Stimulated activated CD4-positive, alpha-beta T cell treated with anti-CD3 and anti-CD28 coated beads, Interleukin-2, amount 100 ng/mL, for 4 hours (primary cell): ENCODE measurements at regions not wholly inside any gene's neighbourhood (a gene's known extent, or its start where the extent isn't known, plus 50 kb on each side); places are given as distances from the start of the nearest gene placed in this dataset.
"Not testable (repeated sequence)": the region's sequence is repeated elsewhere in the genome, so short reads cannot be mapped to it uniquely, and the experiment has no call there.

ENCODE experiments used
- DNase-seq: peaks from one replicate; pipeline ENCODE4 v3.0.0-alpha.2; 2020; ENCODE audit warnings: low read depth

DNA sequence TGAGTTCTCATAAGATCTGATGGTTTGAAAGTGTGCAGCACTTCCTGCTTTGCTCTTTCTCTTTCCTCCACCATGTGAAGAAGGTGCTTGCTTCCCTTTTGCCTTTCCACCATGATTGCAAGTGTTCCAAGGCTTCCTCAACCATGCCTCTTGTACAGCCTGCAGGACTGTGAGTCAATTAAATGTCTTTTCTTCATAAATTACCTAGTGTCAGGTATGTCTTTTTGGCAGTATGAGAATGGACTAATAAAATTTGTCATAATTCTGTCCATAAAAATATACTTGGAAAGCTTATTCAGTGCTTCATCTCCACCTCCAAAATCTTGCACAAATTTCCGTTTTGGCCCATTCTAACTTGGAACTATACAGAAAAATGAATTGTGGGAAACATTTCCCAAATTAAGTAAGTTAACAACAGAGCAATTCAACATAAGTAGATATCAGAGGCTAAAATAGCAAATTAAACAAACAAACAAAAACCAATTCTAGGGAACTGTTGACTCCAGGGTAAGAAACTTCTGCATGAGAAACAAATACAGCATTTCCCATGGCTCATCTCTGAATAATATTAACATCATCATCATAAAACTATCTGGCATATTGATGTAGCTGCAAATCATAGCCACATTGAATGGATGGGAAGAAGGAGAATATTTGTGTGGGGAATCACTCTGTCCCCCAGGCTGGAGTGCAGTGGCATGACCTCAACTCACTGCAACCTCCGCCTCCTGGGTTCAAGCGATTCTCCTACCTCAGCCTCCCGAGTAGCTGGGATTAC lies 459.5 kb upstream of the FAR2 start:
- DNase-seq: no peak

DNA sequence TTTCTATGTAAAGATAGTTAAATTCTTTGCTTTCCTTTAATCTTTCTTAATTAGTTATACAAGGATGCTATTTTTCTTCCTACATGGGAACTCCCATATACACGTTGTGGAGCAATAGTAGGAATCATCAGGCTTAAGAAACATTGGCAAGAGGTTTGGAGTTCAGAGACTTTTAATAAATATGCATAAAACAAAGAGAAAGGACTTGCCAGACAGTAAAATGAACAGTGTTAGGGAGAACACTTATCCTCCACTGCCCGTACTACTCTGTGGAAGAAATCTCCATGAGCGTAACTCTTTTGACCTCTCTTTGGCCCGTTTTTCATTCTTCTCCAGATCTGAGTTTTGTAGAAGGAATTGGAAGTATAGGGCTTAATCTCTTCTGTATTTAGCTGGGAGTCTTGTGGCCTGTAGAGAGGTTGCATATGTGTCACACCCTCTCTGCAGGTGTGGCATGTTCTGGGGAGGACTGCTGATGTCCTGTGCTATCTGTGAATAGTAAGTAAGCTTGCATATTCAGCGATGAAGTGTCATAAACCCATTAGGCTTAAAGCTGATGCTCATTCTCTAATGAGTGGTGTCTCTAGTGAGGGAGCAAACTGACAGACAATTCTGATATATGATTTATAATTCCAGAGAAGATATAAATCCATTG lies 455.4 kb upstream of the FAR2 start:
- DNase-seq: no peak

DNA sequence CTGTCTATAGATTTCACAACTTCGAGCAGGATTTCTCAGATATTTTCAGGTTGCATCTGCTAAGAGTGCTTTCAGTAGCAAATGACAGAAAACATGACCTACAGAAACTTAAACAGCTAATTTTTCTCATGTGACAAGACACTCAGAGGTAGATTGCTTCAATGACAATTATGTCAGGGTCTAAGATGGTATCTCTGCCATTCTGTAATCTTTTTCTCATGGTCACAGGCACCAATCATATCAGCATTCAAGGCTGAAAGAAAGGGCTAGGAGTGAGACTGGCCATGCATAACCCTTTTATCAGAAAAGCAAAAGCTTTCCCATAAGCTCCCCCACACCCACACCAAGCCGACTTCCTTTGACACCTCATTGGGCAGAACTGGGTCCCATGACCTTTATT lies 450.5 kb upstream of the FAR2 start:
- no peak for DNase-seq

DNA sequence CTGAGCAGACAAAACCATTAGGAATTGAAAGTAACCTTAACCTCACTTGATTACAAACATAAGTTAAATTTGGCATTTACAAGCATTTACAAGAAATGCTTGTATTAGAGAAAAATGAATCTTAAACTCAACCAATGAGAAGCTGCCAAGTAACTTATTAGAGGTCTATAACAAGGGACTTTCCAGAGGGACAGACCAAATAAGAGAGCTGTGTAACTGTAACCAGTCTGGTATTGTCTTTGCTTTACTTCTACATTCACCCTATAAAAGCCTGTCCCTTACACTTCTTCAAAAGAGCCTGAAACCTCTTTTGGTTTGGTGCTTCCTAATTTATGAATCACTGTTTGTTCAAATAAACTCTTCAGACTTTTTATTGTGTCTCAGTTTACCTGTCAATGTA lies 450.0 kb upstream of the FAR2 start:
- no peak for DNase-seq

DNA sequence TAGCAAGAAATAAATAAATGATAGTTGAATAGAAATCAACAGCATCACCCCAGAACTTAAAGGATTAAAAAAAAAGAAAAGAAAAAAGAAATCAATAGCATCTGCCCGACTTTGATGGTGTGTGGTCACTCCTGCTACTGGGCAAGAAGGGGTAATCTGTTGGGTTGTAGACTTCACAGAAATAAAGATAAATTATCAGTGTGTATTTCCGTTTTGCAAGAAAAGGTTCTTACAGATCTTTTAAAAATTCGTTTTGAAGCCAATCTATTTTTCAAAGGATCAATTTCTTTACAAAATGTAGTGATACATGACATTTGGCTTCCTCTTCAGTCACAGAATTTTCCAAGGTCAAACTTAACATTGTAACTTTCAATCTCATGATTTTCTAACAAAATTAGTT lies 448.9 kb upstream of the FAR2 start:
- DNase-seq: no peak

DNA sequence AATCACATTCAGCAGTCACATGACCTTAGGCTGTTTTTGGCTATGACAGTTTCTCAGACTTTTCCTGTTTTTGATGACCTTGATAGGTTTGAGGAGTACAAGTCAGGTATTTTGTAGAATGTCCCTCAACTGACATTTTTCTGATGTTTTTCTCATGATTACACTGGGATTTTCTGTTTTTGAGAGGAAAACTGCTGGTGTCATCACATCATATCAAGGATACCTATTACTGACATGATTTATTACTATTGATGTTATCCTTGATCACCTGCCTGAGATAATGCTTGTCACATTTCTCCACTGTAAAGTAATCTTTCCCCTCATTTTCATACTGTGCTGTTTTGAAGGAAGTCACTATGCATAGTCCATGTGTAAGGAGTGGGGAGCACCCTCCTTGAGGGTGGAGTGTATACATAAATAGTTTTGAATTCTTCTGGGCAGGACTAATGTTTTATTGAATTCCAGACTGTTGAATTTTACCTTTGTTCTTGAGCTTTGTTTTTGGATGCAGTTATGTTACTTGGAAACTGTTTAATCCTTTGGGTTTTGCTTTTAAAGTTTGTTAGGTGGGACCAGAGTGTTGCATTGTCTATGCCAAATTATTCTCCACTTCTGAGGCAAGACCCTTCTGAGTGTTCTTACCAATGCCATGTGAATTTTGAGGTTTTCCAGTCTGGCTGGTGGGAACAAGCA lies 444.5 kb upstream of the FAR2 start:
- no peak for DNase-seq

DNA sequence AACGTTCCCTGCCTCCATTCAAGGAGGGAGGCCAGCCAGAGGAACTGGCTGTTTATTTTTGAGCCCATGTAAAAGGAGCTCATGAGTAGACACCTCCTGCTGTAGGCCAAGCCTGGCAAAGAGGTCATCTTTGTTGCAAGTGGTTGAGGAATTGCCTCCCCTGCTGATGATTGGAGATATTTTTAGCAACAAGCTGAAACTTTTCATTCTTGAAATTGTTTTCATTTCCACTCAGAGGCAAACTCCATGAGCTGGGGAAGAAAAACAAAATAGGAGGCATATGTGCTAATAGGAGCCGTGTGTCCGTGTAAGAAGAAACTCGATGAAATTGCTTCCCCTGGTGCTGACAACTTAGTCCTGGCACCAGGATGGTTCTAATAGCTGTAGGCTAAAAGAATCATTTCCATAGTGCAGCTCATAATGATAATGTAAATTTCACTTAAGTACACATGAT lies 440.1 kb upstream of the FAR2 start:
- DNase-seq: no peak

DNA sequence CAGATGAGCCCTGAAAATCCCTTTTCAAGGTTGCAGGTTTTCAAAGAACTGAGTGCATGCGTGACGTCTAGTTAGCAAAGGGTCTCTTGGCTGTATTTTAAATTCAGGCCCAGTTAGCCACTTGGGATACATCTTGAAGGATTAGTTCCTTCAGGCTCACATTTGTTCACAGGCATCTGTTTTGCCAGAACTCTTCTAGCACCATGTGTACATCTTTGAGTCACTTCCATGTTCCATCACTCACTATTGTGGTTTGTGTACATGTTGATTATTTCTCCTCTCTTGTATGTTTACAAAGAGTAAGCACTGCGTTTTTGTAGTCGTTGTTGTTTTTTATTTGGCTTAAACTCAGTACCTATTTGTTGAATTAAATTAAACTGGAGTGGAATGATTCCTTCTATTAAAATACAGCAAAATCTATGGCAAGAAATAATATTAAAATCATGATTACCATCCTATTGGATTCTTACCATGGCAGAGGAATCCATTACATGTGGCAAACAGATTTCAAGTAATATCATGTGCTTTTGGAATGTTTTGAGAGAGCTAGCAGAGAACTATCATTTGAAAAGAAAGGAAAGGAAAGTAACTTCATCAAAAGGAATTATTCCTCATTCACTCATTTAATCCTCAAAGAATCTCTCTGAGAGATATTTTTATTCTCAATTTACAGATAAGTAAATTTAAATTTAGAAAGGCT lies 438.9 kb upstream of the FAR2 start:
- DNase-seq: no peak

DNA sequence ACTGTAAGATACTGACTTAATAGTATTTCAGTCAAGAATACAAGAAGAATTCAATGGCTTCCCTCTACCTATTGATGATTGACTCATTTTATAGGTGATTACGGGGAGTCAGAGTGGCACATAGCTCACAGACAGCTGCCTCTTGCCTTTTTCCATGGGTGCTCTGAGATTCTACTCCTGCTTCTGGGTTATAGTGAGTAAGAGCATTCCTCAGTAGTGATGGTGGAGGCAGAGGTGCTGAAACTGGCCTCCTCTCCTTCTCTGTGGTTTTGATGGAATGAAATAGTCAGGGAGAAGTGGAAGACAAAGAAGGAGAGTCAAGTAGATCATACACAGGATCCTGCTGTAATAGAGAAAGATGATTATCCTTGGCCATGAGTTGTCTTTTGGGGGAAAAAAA lies 438.2 kb upstream of the FAR2 start:
- DNase-seq: no peak

DNA sequence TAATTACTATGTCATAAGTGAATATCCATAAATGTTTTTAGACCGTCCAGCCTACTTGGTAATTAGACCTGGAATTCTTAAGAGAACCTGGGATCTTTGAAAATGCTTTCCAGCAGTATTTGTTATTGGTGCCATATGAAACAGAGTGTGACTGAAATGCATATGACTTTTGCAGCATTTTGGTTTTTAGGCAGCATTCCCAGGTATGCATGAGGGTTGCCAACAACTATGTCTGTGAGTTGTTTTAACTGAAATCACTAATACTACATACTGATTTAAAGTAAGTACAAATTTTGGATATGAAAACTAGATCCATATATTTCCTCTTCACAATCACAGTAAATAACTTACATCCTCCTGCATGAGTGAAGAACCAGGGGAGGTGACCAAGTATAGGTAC lies 437.7 kb upstream of the FAR2 start:
- DNase-seq: no peak

DNA sequence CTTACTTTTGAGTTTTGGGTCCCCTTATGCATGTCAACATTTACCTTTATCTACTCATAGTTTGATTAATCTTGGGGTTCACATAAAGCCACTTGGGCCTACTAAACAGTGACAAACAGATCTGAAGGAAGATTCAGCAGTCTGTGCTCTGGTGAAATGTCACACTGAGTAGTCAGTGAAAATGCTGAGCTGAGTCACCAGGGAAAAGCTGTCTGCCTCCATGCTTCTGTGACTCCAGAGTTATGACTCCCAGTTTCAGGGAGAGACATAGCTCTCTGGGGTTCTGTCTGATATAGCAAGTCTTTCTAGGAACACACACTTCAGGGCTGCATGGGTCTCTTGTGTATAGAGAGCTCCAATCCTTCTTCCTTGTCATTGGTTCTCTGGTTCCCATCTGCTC lies 406.3 kb upstream of the FAR2 start:
- DNase-seq: no peak

DNA sequence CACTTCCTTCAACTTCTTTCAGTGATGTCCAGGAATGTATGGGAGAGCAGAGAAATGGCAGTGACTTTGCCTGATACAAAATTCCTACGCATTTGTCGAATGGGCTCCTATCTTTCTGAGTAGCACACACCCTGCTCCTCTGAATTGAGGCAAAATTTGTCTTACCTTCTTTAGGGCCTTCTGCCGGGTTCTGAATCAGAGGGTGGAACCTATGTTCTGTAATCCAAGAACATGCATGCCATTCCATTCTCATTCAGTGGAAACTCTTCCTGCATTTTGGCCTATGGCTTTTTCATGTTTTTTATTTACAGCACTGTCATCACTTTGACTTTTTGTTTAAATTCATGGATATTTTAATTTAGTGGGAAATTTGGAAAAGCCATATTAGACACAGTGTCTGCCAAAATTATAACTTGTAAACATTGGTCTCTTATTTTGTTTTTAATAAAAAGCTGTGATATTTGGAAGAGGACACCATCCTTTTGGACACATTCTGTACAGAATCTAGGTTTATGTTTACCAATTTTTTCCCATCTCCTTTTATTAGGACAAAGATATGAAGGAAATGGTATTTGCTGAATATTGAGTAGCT lies 402.2 kb upstream of the FAR2 start:
- DNase-seq: no peak

DNA sequence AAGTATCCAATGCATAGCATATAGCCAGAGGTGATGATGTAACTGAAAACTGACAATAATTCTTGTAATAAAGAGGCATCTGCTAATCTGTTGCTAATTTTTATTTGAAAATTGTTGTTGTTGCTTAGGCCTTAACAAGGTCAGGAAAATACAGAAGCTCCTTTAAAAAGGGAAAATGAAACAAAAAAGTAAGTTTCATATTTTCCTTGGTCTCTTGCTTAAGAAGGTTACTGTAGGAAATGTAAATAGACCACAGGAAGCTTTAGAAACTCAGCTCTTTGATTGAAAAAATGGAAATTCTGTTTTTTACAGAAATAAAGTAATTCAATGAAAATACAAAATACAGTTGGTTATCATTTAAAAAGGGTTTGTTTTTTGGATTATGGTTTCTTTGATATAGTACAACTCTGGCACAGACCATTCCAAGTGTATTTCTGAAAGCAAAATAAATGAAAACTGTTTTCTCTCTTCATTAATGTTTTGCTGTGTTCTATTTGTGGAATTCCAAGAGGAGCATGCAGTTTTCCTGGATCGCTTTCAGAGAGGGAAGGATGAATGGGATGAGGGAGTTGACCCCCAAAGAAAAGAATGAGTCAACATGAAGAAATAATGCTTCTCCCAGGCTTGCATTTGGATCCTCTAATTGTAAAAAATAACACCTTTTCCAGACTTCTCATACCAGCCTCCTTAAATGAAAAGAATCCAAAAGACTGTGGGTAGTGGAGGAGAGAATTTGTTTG lies 398.0 kb upstream of the FAR2 start:
- no peak for DNase-seq

DNA sequence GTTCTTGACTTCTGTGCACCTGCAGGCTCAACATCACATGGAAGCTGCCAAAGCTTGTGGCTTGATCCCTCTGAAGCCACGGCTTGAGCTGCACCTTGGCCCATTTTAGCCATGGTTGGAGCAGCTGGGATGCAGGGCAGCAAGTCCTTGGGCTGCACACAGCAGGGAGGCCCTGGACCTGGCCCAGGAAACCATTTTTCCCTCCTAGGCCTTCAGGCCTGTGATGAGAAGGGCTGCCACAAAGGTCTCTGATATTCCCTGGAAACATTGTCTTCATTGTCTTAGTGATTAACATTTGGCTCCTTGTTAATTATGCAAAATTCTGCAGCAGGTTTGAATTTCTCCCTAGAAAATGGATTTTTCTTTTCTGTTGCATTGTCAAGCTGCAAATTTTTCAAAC lies 394.1 kb upstream of the FAR2 start:
- no peak for DNase-seq

DNA sequence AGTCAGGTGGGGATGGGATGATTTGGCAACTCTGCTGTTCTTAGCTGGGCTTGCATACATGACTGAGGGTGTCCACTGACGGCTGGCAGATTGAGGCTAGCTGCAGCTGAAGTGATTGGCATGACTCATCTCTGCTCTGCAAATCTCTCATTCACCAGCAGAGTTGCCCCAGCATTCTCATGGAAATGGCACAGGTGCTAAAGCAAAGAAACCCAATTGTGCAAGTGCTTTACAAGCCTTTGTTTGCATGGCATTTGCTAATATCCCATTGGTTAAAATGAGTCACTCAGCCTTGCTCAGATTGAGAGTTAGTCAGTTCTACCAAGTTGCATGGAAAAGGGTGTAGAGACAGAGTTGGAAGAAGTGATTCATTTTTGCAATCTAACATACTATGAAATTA lies 389.7 kb upstream of the FAR2 start:
- DNase-seq: no peak

DNA sequence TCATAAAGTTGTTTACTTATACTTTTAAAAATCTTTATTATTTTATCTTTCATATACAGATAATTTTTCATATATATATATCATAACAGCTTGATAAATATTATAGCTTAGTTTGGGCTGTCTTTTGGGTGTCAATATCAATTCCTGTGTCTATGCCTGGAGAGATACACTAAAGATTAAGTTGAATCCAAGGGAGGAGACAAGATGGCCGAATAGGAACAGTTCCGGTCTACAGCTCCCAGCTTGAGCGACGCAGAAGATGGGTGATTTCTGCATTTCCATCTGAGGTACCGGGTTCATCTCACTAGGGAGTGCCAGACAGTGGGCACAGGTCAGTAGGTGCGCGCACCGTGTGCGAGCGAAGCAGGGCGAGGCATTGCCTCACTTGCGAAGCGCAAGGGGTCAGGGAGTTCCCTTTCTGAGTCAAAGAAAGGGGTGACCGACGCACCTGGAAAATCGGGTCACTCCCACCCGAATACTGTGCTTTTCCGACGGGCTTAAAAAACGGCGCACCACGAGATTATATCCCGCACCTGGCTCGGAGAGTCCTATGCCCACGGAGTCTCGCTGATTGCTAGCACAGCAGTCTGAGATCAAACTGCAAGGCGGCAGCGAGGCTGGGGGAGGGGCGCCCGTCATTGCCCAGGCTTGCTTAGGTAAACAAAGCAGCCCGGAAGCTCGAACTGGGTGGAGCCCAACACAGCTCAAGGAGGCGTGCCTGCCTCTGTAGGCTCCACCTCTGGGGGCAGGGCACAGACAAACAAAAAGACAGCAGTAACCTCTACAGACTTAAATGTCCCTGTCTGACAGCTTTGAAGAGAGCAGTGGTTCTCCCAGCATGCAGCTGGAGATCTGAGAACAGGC lies 388.8 kb upstream of the FAR2 start:
- not testable (repeated sequence) for DNase-seq

DNA sequence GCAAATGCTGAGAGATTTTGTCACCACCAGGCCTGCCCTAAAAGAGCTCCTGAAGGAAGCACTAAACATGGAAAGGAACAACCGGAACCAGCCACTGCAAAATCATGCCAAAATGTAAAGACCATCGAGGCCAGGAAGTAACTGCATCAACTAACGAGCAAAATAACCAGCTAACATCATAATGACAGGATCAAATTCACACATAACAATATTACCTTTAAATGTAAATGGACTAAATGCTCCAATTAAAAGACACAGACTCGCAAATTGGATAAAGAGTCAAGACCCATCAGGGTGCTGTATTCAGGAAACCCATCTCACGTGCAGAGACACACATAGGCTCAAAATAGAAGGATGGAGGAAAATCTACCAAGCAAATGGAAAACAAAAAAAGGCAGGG lies 387.2 kb upstream of the FAR2 start:
- not testable (repeated sequence) for DNase-seq

DNA sequence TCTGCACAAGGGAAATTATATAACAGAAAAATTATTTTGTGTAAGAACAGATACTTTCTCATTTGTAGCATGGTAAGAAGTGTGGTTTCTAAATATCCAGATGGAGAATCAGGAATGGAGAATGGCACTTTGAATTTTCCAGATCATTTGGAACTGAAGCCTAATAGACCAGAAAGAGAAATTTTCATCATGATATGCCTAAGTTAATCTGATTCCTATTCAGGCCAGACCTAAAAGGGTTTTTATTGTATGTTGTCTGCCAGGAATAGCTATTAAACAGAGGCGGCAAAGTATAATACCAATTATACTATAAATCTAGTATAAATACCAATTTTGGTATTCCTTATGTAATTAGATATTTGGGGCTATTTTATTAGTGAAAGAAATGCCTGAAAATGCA lies 382.7 kb upstream of the FAR2 start:
- no peak for DNase-seq

DNA sequence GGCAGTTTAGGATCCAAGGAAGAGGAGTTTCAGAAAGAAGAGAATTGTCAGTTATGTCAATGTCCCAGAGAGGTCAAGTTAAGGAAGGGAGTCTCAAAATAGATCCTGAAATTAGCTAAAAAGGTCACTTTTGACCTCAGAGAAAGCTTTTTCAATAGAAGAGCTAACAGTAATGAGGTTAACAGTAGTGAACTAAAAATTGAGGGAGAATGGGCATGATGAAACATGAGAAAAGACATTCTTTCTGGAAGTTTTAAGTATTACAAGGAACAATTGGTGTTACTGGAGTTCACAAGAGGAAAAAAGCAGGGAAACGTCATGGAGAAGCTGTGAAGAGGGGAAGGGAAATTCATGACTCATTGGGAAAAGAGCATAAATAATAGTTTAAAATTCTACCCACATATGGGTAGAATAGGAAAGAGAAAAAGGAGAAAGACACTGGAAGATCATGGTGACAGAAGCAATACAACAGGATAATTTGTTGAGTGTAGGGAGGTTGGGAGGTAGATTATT lies 381.2 kb upstream of the FAR2 start:
- no peak for DNase-seq

DNA sequence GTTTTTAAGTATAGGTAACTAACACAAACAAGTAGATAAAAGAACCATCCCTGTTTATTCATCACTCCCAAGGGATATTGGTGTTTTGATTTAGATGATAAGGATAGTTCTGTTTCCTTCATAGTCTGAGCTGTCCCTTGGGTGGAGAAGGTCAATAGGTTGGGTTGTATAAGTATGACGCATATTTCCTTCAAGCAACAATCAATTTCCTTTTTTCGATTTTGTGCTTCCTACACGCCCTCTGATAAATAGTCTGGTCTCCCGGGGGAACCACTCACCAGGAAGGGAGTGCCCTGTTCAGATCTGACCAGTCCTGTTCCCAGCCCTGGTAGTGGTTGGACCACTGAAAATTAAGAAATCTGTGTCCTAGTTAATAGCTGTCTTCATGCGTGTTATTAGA lies 378.8 kb upstream of the FAR2 start:
- DNase-seq: no peak
